HG03565 (cell line): ENCODE measurements at regions not wholly inside any gene's neighbourhood (a gene's known extent, or its start where the extent isn't known, plus 50 kb on each side); places are given as distances from the start of the nearest gene placed in this dataset.
"Not testable (repeated sequence)": the region's sequence is repeated elsewhere in the genome, so short reads cannot be mapped to it uniquely, and the experiment has no call there.

Experiments
- ATAC-seq: cut with Tn5 transposase; IDR thresholded peaks from one replicate; pipeline ENCODE4 v1.9.1; 2021; ENCODE audit warnings: mild to moderate bottlenecking, moderate library complexity; ENCODE audit not compliant: unreplicated experiment

DNA sequence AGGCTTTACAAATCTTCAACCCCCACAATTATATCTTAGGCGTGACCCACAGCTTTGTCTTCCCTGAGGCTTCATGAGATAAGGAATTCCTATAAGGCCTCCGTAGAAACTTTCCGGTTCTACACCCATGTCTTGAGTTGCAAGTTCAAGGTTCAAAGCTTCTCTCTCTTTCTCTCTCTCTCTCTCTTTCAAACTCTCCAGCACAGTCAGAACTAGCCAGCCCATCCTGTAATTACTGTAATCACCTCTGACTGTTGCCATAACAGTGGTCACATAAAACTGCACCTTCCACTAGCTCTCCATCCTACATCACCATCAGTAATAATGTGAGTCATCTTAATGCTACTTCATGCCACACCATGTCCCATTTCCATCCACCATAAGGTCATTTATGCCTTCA, 90.0 kb upstream of the NFASC start:
- ATAC-seq: no peak

DNA sequence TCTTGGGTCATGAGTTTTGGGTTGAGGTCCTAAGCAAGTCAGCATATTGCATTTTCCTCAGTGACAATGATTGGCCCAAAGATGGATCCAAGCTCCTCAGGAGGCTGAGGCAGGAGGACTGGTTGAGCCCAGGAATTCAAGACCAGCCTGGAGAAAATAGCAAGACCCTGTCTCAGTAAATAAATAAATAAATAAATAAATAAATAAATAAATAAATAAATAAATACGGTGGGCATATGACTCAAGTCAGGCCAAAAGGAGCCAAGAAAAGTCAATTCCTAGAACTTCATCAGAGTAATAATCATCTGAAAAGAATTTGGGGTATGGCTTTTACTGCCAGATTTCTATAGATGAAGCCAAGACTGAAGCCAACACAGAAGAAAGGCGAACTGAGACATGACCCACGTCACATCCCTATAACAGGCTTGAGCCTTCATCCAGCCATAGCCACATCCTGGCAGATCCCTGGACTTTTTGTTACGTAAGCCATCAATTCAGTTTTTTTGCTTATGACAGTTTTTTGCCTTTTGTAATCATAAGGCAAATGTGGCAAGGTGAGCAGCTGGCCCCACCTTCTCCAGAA, 88.5 kb upstream of the NFASC start:
- no peak for ATAC-seq

DNA sequence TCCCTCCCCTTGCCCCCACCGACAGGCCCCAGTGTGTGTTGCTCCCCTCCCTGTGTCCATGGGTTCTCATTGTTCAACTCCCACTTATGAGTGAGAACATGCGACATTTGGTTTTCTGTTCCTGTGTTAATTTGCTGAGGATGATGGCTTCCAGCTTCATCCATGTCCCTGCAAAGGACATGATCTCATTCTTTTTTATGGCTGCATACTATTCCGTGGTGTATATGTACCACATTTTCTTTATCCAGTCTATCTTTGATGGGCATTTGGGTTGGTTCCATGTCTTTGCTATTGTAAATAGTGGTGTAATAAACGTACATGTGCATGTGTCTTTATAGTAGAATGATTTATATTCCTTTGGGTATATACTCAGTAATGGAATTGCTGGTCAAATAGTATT, 85.6 kb upstream of the NFASC start:
- not testable (repeated sequence) for ATAC-seq

DNA sequence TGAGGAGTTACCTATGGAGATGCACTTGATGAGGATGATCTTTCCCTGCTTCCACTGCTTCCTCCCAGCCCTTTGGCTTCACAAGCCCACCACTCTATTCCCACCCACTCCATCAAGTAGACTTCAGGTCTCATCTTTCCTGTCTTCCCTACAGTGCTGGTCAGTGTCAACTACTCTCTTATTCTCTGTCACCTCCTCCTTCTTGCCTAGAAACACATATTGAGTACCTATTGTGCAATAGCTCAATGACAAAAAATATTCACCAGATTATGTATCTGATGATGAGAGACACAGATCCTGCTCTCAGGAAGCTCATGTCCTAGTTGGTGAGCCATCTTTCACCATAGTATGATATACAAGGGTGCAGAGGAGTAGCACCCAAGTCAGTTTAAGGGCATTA, 82.2 kb upstream of the NFASC start:
- no peak for ATAC-seq

DNA sequence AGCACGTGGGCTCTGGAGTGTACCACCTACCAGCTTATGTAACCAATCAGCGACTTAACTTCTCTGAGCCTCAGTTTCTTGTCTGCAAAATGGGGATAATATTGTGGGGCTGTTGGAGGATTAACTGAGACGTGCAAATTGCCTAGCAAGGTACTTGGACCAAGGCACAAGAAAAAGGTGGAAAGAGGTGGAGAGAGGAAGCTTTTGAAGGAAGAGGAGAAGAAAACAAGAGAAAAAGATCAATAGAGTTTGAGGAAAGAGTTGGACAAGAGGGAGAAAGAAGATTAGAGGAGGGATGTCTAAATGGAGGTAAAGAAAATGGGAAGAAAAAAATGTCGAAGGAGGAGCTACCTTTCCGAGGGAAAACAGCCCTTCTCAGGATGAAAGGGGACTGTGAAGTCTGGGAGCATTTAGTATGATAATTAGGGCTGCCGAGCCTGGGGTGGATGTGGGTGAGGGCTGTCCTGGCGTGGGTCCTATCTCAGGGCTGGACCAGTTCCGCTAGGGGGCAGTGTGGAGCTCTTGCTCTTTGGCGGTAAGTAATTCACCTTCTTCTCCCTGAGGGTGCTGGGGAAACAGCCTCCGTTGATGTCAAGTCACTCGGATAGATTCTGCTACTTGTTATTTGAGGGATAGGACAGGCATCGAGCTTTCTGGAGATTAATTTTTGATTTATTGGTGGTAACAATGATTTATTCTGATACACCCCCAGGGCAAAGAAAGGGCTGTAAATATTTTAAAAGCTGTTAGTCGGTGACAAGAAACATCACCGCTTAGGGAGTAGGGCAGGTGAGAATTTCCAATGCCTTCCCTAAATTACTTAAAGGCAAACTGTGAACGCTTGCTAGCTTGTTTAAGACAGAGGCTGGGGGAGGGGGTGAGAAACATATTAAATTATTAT, 79.0 kb upstream of the NFASC start:
- ATAC-seq: no peak

DNA sequence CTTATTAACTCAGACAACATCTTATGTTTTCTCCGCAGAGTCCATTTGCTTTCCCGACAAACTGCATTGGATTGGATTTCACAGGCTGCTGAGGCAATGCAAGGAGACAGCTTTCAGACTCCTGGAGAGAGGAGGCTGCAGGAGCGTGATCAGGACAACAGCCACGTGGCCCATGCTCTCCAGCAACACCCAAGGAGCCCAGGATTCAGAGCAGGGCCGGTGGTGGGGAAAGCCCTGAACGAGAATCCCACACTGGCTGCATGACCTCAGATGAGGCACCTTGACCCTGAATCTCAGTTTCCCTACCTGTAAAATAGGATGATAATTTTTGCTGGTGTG, 78.3 kb upstream of the NFASC start:
- no peak for ATAC-seq

DNA sequence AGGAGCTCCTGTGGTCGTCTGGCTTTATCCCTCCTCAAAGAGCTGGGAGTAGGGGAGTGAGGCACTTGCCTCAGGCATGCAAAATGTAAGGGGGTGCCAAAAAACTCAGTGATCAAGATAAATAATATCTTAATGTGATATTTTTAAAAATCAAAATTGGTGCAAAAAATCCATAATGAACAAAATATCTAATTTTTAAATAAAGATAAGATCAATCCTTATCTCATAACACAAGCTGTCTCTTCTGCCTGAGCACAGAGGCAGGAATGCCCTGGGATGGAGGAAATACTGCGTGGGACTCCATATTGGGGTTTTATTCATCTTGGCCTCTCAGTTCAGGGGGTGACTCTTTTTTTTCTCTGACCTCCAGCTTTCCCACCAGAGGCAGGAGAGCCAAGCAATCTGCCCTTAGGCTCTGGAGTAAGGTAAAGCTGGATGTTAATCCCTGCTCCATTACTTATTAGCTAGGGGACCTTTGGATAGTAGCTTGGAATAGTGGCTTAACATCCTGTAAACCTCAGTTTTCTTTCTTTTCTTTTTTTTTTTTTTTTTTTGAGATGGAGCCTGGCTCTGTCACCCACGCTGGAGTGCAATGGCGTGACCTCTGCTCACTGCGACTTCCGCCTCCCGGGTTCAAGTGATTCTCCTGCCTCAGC, 77.3 kb upstream of the NFASC start:
- no peak for ATAC-seq

DNA sequence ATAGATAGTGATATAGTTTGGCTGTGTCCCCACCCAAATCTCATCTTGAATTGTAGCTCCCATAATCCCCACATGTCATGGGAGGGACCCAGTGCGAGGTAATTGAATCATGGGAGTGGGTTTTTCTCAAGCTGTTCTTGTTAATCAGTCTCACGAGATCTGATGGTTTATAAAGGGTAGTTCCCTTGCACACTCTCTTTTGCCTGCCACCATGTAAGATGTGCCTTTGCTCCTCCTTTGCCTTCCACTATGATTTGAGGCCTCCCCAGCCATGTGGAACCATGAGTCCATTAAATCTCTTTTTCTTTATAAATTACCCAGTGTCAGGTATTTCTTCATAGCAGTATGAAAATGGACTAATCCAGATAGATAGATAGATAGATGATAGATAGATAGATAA, 73.8 kb upstream of the NFASC start:
- not testable (repeated sequence) for ATAC-seq

DNA sequence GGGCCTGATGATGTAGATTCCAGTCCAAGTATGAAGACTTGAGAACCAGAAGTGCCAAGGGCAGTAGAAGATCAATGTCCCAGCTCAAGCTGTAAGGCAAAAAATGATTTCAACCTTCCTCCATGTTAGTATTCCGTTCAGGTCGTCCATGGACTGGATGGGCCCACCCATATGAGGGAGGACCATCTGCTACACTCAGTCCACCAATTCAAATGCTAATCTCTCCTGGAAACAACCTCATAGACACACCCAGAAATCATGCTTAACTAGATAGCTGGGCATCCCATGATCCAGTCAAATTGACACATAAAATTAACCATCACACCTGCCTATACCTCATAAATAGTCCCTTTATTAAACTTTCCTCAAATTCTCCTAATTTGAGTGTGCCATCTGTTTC, 73.3 kb upstream of the NFASC start:
- ATAC-seq: no peak

DNA sequence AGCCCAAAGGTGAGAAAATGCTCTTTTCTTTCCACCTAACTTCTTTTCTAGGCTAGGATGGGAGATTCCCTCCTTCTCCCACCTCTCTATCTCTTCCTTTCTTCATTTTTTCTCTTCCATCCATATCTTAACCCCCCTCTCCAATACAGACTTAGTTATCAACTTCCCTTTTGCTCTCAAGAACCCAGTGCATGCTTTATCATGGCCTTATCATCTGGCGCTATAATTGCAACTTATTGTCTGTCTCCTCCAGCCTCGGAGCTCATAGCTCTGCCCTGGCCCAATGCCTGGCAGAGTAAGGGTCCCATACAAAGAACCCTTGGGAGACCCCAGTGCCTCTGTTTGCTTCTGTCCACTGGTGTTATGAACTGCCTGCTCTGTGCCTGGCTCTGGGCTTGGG, 71.0 kb upstream of the NFASC start:
- no peak for ATAC-seq

DNA sequence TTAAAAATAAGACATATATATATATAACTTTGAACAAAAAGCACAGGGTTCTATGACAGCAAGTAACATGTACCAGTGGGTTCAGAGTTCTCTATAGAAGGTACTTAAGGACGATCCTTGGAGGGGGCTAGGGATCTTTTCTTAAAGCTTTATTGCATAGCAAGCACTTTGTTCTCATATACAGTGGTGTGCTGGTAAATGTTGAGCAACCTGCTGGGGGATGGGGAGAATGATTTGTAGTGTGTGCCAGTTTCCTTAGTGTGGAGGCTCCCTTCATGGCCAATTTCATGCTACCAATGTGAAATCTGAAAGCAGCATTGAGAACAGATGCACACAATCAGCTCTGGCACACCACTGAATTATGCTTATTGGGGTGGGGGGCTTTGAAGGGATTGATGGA, 69.5 kb upstream of the NFASC start:
- ATAC-seq: no peak

DNA sequence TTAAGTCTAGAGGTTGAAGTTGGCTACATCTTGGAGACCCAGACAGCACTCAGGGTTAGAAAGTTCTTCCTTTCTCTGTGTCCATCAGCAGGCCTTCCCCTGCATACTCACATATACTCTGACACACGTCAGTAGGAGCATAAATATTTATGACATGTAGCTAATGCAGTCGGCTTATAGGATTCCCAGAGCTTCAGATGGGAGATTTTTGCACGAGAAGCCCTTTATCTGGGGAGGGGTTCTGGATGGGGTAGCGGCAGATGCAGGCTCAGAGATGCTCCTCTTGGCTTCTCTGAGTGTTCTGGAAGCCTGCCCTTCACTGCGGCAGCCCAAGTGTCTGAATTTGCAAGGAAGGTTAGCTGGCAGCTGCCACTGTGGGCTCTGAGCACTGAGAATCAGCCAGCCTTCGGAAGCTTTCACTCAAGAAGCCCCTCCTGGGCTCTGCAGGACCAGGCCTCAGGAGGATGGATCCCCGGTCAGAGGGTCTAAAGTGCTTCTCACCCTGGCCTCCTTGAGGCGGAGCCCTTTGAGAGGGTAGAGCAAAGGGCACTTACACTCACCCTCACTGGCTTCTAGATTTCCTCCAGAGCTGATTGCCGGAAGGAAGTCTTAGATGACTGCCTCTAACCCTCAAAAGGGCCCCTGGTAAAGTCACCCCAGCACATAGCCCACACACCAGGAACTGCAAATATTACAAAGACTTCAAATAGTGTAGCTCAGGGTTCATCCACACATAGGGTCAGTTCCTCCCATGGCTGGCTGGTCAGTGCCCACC, 68.1 kb upstream of the NFASC start:
- no peak for ATAC-seq

DNA sequence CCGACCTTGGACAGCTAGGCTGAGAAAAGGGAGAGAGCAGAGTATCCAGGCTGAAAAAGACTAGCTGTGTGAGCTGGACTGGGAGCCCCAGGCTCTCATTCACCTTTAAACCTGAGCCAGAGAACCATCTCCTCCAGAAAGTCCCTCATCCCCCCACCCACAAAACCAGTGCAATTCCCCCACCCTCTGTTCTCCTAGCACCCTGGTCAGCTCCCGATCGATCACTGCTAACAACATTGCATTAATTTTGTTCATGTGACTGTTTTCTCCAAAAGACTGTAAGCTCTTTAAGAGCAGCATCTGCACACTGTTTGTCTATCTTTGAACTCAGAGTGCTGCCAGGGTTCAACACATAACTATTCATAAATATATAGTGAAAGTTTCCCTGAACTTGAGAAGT, 67.1 kb upstream of the NFASC start:
- ATAC-seq: no peak

DNA sequence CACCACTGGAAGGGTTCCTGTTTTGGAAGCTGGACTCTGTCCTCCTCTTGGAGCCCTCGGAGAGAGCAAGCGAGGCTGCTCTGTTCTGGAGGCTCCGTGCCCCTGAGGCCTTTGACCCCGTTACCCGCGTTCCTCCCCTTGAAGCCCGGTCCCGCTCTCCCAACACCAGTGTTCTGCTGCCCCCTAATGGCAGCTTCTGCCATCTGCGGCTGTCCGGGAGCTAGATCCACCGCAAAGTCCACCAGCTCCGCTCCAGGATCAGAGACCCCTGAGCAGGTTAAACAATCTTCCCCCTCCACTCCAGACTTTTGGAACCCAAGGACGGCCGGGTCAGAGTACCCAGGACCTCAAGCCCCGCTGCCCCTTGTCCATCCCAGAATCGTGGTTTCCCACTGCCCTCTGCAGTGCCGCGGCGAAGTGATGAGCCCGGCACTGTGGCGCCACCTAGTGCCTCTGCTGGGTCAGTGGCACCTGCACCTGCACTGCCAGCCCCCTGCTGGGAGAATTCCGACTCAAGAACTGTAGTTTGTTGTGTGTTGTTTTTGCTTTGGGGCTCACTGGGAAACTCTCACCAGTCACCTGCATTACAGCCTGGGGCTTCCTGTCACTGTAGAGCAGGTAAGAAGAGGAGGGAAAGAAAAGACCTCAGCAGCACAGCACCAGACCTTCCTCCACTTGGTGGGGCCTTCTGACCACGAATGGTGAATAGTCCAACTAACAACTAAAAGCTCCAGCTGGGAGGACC, 63.5 kb upstream of the NFASC start:
- ATAC-seq: peak; percentile 69

DNA sequence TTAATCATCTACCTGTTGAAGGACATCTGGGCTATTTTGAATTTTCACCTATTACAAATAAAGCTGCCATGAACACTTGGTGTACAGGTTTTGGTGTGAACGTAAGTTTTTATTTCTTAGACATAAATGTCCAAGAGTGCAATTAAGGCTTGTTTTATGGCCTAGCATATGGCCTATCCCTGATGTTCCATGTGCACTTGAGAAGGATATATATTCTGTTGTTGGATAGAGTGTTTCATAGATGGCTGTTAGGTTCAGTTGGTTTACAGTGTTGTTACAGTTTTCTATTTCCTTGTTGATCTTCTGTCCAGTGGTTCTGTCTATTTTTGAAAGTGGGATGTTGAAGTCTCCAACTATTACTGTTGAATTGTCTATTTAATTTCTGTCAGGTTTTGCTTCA, 61.2 kb upstream of the NFASC start:
- ATAC-seq: no peak

DNA sequence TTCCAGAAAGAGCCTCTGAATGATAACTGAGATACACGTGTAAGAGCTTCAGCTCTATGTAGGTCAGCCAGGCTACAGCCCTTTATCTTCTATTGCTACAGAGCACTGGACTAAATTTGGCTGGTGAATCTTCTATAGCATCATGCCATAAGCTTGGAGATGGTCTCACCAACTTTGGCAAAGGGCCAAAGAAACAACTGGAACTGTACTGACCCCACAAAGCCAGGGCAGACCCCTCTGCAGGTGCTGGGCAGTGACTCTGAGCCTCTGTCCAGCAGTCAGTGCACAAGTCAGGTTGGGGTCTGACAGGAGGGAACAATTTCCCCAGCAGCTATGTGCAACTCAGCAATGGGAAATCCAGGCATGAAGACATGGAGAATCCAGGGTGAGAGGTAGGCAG, 57.8 kb upstream of the NFASC start:
- ATAC-seq: no peak

DNA sequence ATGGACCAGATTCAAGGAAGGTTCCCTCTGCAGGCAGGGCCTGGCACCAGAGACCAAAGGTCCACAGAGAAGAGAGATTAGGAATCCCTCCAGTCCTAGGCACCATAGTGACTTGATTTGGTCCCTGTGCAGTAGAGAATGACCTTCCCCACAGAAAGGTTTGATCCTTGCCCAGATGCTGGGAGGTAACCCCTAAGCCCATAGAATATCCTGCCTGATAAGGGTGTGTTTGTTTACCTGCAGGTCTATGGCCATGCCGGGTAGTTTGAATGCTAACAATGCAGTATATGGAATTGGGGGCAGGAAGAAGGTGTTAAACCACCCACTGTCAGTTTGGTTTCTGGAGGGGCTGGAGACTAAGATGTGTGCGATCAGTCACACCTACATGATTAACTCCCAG, 57.1 kb upstream of the NFASC start:
- no peak for ATAC-seq

DNA sequence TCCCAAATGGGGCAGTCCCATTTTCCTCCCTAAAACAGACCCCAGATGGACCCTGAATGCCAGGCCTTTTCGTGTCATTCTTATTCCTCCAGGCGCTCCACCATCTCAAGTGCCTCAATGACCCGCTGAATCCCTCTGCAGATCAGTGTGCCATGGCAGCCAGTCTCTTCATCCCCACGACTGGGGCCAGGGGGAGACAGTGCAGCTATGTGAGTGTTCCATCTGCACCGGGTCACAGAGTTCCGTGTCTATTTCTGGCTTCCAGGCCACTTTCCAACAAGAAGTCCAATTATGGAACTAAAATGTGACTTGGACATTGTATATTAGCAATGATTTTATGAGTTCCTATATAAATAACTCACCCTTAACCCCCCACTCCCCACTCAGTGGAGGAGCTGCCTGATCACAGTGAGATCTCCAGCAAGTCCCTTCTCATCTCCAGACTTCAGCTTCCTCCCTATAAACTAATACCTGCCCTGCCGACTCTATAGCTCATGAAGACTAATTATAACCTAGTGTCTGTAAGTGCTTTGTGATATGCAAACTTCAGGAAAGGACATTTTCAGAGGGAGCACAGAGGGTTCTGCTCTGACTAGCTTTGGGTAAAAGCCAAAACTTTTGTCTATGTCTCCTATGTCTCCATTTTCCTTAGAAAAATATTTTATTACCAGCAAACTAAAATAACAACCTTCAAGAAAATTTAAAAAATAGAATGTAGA, 56.3 kb upstream of the NFASC start:
- ATAC-seq: no peak

DNA sequence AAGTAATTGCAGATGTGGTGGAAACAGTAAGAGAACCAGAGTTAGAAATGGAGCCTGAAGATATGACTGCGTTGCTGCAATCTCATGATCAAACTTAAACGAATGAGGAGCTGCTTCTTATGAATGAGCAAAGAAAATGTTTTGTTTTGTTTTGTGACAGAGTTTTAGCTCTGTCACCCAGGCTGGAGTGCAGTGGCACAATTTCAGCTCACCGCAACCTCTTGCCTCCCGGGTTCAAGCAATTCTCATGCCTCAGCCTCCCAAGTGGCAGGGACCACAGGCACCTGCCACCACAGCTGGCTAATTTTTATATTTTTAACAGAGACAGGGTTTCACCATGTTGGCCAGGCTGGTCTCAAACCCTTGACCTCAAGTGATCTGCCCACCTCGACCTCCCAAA, 53.3 kb upstream of the NFASC start:
- no peak for ATAC-seq

DNA sequence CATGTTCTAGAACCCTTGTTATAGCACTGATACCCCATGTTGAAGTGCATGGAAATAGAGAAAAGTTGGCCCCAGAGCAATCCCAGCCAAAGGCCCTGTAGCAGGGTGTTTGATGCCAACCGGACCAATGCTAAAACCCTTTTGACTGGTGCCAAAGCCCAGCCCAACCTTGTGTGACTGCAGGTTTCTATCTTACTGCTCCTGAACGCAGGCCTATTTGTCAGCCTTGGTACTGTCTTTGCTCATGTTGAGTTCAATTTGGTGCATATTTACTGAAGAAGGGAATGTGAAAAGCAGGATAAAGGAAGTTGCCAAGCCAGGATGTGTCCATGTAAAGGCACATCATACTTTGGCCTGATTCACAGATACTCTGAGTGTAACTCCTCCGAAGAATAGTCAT, 51.7 kb upstream of the NFASC start:
- ATAC-seq: no peak
